ENCODE measurements at regions not wholly inside any gene's neighbourhood (a gene's known extent, or its start where the extent isn't known, plus 50 kb on each side); places are given as distances from the start of the nearest gene placed in this dataset.
"Not testable (repeated sequence)": the region's sequence is repeated elsewhere in the genome, so short reads cannot be mapped to it uniquely, and the experiment has no call there.

DNA sequence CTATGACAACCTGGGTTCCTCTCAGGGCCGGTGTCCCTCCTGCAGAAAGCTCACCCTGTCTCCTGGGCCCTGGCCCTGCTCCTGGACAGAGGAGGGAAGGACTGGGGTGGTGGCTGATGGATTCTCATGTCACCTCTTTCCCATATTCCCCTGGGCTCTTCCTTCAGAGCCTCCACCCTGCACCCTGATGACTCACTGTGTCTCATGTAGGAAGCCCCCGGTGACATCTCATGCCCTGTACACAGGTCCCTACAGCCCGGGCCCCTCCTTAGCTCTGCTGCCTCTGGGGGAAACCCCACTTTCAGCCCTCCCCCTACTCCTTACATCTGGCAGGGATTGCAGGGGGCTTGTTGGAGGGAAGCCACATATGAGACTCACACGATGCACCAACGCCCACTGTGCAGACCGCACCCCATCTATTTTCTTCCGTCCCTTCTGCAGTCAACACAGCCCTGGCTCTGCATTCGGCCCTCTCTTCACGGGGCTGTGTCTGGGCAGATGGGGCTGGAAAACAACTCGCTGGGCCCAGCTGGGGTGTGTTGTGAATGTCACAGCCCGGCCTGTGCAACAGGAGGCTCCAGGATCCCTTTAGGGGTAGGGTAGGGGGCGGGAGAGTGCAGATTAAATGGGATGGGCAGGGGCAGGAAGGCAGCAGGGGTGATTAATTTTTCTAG, 124.6 kb upstream of the SULF2 start:
- TF ChIP-seq, protein P1, sequence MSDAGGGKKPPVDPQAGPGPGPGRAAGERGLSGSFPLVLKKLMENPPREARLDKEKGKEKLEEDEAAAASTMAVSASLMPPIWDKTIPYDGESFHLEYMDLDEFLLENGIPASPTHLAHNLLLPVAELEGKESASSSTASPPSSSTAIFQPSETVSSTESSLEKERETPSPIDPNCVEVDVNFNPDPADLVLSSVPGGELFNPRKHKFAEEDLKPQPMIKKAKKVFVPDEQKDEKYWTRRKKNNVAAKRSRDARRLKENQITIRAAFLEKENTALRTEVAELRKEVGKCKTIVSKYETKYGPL (CRISPR knock-in tag; IDR thresholded peaks at IDR 0.05): not testable (repeated sequence)
- TF ChIP-seq, protein P2, sequence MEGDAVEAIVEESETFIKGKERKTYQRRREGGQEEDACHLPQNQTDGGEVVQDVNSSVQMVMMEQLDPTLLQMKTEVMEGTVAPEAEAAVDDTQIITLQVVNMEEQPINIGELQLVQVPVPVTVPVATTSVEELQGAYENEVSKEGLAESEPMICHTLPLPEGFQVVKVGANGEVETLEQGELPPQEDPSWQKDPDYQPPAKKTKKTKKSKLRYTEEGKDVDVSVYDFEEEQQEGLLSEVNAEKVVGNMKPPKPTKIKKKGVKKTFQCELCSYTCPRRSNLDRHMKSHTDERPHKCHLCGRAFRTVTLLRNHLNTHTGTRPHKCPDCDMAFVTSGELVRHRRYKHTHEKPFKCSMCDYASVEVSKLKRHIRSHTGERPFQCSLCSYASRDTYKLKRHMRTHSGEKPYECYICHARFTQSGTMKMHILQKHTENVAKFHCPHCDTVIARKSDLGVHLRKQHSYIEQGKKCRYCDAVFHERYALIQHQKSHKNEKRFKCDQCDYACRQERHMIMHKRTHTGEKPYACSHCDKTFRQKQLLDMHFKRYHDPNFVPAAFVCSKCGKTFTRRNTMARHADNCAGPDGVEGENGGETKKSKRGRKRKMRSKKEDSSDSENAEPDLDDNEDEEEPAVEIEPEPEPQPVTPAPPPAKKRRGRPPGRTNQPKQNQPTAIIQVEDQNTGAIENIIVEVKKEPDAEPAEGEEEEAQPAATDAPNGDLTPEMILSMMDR (CRISPR knock-in tag; IDR thresholded peaks at IDR 0.05): not testable (repeated sequence)
